ENCODE measurements at regions not wholly inside any gene's neighbourhood (a gene's known extent, or its start where the extent isn't known, plus 50 kb on each side); places are given as distances from the start of the nearest gene placed in this dataset.

DNA sequence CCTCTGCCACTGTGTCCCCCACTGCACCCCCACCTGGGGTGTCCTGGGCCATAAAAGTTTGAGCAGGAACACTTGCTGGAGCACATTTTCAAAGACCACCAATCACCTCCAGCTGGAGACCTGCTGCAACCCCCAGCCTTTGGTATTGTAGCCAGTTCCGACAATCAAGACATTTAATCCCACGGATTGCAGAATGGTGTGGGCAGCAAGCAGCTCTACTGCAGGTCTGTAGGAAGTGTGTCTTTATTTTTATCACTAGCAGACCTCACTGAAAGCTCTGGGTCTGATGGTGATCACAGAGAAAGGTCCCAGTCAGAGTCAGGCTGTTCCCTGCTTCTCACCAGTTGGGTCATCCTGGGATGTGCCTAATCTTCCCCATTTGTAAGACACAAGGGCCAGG lies 167.1 kb upstream of the ECI2 start:
- TF ChIP-seq EZH2 (IDR thresholded peaks at IDR 0.05; ENCODE audit: insufficient read depth, poor library complexity, severe bottlenecking): no peak
- no peak for TF ChIP-seq EZH2phosphoT487 (IDR thresholded peaks at IDR 0.05; ENCODE audit: insufficient read depth, low read depth)

All from GM23248 (cell line).